ENCODE measurements at regions not wholly inside any gene's neighbourhood (a gene's known extent, or its start where the extent isn't known, plus 50 kb on each side); places are given as distances from the start of the nearest gene placed in this dataset.

DNA sequence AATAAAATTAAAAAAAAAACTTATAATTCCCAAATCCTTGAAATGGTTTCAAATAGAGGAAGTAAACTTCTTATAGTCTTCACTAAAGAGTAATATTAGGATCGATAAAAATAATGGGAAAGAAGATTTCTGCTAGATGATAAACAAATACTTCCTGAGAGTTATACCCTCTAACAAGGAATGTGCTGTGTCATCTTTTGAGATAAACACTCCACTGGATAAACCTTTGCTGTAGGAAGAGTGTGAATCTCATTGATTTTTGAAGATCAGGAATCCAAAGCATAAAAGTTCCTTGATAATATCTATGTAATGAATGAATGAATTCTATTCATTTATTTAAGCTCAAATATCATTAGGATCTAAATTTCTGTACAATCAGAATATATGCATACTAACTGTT is 161.0 kb upstream of the GBE1 start:
- H3K27me3 ChIP-seq (ENCODE audit: control insufficient read depth, insufficient read depth, low read length): no peaks in the 10 kb centered on the region
- no peaks in the 10 kb centered on the region for H3K4me1 ChIP-seq (ENCODE audit: control insufficient read depth, insufficient read depth, low read length)
- H3K36me3 ChIP-seq (ENCODE audit: control insufficient read depth, insufficient read depth, low read length): no peaks in the 10 kb centered on the region
- no CpG with 5 or more reads among the region's 1 CpG for WGBS (ENCODE audit: insufficient coverage, insufficient read length)
- no peak overlapping the region for H3K4me3 ChIP-seq (ENCODE audit: low read length)
- H3K27ac ChIP-seq (ENCODE audit: low read length): no peak overlapping the region
- no peaks in the 10 kb centered on the region for H3K9me3 ChIP-seq (ENCODE audit: control insufficient read depth, insufficient read depth, low read length)
- no peak for DNase-seq (ENCODE audit: low read depth, low spot score)

DNA sequence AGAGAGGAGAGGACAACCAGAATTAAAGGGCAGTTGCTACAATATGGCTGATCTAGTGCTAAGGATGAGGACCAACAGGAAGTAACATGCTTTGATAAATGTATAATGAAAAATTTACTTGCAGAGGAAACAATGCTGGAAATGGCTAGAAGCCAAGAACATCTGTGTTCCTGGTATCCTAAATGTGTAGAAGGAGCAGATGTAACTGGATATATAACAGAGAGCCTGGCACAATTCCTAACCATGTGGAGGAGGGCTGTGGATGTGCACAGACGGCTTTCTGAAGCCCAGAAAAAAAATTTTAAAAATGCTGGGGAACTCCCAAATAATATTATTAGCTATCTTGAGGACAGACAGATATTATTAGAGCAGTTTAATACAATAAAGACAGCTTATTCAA is 159.4 kb upstream of the GBE1 start:
- DNase-seq (ENCODE audit: low read depth, low spot score): no peak

DNA sequence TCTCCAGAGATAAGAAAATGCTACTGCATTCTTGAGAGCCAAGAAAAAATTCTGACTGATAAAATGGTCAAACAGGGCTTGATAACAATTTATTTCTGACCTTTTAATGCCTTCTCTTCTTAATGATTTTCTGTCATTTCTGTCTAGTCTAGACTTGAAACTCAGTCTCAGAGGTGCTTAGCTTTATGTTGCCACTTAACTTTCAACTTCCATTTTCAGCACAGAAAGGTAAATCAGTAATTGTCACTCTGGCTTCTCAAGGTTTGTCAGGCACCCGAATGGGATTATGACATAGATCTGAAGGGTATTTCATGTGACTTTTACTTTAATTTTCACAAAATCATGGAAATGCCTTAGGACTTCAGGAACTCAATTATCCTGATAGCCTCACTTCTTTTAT is 155.4 kb upstream of the GBE1 start:
- Histone ChIP-seq H3K4me1 (ENCODE audit: control insufficient read depth, insufficient read depth, low read length) (no peaks in the 10 kb centered on the region), H3K27me3 (ENCODE audit: control insufficient read depth, insufficient read depth, low read length) (no peaks in the 10 kb centered on the region), H3K9me3 (ENCODE audit: control insufficient read depth, insufficient read depth, low read length) (no peaks in the 10 kb centered on the region), H3K4me3 (ENCODE audit: low read length) (no peak overlapping the region), H3K27ac (ENCODE audit: low read length) (no peak overlapping the region), H3K36me3 (ENCODE audit: control insufficient read depth, insufficient read depth, low read length) (no peaks in the 10 kb centered on the region)
- DNase-seq (ENCODE audit: low read depth, low spot score): no peak
- no CpG with 5 or more reads among the region's 1 CpG for WGBS (ENCODE audit: insufficient coverage, insufficient read length)

More for the DNA sequence above, 159.4 kb upstream of the GBE1 start:
- H3K36me3 ChIP-seq (ENCODE audit: control insufficient read depth, insufficient read depth, low read length): no peaks in the 10 kb centered on the region
- no peaks in the 10 kb centered on the region for H3K4me1 ChIP-seq (ENCODE audit: control insufficient read depth, insufficient read depth, low read length)
- WGBS (ENCODE audit: insufficient coverage, insufficient read length): no CpG with 5 or more reads among the region's 1 CpG
- no peak overlapping the region for H3K27ac ChIP-seq (ENCODE audit: low read length)
- no peaks in the 10 kb centered on the region for H3K27me3 ChIP-seq (ENCODE audit: control insufficient read depth, insufficient read depth, low read length)
- H3K9me3 ChIP-seq (ENCODE audit: control insufficient read depth, insufficient read depth, low read length): no peaks in the 10 kb centered on the region
- no peak overlapping the region for H3K4me3 ChIP-seq (ENCODE audit: low read length)

DNA sequence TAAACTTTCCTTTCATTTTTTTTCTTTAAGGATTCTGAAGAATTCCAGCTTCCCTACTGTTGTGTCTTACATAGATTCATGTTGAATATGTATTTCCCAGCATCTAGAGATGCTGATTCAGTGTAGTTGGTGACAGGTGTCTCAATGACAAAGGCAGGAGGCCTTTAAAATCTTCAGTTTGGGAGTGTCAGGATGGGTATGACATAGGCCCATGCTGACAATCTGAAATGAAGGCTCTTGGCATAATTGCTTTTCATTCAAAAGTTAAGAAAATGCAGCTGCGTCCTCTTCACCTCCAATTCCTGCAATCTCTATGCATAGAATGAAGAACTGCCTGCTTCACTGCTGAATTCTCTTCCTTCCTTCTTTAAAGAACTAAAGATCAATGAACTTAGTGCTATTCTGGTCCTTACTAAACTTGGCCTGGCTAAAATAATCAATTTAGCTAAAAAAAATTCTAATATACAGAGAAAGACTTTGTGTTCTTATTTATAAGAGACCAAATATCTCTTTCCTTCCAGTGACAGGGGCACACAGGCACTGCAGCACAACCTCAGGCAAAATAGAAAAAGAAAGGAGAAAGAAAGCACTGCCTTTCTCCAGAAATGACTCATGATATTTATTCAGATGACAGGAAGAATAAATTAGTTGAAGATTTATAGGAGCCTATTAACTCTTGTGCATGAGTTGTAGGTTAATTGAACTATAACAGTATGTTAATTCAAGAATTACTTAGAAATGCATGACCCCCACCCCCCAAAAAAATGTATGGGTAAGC is 152.6 kb upstream of the GBE1 start:
- DNase-seq (ENCODE audit: low read depth, low spot score): no peak
- no peak overlapping the region for H3K4me3 ChIP-seq (ENCODE audit: low read length)
- no peaks in the 10 kb centered on the region for H3K27me3 ChIP-seq (ENCODE audit: control insufficient read depth, insufficient read depth, low read length)
- H3K27ac ChIP-seq (ENCODE audit: low read length): no peak overlapping the region
- no peaks in the 10 kb centered on the region for H3K4me1 ChIP-seq (ENCODE audit: control insufficient read depth, insufficient read depth, low read length)
- no peaks in the 10 kb centered on the region for H3K36me3 ChIP-seq (ENCODE audit: control insufficient read depth, insufficient read depth, low read length)
- no CpG with 5 or more reads among the region's 1 CpG for WGBS (ENCODE audit: insufficient coverage, insufficient read length)
- H3K9me3 ChIP-seq (ENCODE audit: control insufficient read depth, insufficient read depth, low read length): no peaks in the 10 kb centered on the region

DNA sequence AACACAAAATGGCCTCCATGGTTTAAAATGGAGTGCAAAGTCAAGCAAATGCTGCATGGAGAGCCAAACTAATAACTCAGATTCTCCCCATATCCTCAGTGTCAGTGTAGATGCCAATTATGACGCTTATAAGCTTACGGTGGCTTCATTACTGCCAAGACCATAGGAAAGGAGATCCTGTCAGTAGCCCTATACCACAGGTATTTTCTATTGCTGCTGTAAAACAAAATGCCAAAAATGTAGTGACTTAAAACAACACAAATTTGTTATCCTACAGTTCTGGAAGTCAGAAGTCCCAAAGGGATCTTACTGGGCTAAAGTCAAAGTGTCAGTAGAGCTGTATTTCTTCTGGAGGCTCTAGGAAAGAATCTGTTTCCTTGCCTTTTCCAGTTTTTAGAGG is 149.8 kb upstream of the GBE1 start:
- no peak overlapping the region for H3K4me3 ChIP-seq (ENCODE audit: low read length)
- no peaks in the 10 kb centered on the region for H3K27me3 ChIP-seq (ENCODE audit: control insufficient read depth, insufficient read depth, low read length)
- no peak overlapping the region for H3K27ac ChIP-seq (ENCODE audit: low read length)
- H3K9me3 ChIP-seq (ENCODE audit: control insufficient read depth, insufficient read depth, low read length): no peaks in the 10 kb centered on the region
- H3K4me1 ChIP-seq (ENCODE audit: control insufficient read depth, insufficient read depth, low read length): no peaks in the 10 kb centered on the region
- DNase-seq (ENCODE audit: low read depth, low spot score): no peak
- H3K36me3 ChIP-seq (ENCODE audit: control insufficient read depth, insufficient read depth, low read length): no peaks in the 10 kb centered on the region
- WGBS (ENCODE audit: insufficient coverage, insufficient read length): no CpG with 5 or more reads among the region's 2 CpGs

DNA sequence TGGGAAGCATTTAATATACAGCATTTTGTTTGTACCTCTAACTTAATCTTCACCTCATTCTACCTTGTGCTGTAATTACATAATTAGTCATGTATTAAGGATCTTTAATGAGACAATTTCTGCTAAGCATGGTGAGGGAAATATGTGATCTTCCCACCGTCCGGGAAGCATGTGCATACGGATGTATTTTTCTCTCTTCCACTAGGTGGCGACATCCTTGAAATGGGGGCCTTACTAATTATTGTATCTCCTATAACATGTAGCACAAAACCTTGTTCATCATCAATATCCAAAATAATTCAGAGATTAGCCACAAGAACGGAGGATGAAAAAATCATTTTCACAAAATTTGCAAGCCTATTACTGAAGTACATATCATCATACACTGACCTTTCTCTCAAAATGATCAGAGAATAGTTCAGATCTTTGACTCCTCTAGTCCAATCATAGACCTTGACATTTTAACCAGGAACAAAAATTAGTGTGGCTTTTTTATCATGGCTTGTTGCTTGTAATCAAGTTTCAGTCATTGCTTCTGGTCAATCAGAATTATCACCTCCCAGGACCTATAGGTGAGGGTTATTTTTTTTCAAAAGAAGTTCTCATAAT is 148.9 kb upstream of the GBE1 start:
- Histone ChIP-seq H3K36me3 (ENCODE audit: control insufficient read depth, insufficient read depth, low read length) (no peaks in the 10 kb centered on the region), H3K4me3 (ENCODE audit: low read length) (no peak overlapping the region), H3K4me1 (ENCODE audit: control insufficient read depth, insufficient read depth, low read length) (no peaks in the 10 kb centered on the region), H3K9me3 (ENCODE audit: control insufficient read depth, insufficient read depth, low read length) (no peaks in the 10 kb centered on the region), H3K27ac (ENCODE audit: low read length) (no peak overlapping the region), H3K27me3 (ENCODE audit: control insufficient read depth, insufficient read depth, low read length) (no peaks in the 10 kb centered on the region)
- no CpG with 5 or more reads among the region's 5 CpGs for WGBS (ENCODE audit: insufficient coverage, insufficient read length)
- no peak for DNase-seq (ENCODE audit: low read depth, low spot score)

DNA sequence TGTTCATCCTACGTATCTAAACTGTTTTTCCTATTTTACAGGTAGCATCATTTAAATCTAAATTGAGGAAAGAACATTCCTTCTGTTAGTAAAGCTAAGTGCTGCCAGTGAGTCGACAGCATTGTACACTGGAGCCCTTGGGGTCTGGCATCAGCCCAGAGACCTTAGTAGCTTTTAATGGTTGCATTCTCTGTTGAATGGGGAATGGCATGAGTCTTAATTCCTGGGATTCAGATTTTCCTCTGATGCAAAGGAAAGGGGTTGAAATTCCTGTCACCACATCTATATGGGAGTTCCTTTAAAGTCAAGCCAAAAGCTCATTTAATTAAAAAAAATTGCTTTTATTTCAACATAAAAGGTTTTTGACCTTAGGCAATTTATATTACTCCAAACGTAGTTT is 148.4 kb upstream of the GBE1 start:
- no CpG with 5 or more reads among the region's 3 CpGs for WGBS (ENCODE audit: insufficient coverage, insufficient read length)
- Histone ChIP-seq H3K27me3 (ENCODE audit: control insufficient read depth, insufficient read depth, low read length) (no peaks in the 10 kb centered on the region), H3K36me3 (ENCODE audit: control insufficient read depth, insufficient read depth, low read length) (no peaks in the 10 kb centered on the region), H3K4me3 (ENCODE audit: low read length) (no peak overlapping the region), H3K4me1 (ENCODE audit: control insufficient read depth, insufficient read depth, low read length) (no peaks in the 10 kb centered on the region), H3K27ac (ENCODE audit: low read length) (no peak overlapping the region), H3K9me3 (ENCODE audit: control insufficient read depth, insufficient read depth, low read length) (no peaks in the 10 kb centered on the region)
- DNase-seq (ENCODE audit: low read depth, low spot score): no peak

DNA sequence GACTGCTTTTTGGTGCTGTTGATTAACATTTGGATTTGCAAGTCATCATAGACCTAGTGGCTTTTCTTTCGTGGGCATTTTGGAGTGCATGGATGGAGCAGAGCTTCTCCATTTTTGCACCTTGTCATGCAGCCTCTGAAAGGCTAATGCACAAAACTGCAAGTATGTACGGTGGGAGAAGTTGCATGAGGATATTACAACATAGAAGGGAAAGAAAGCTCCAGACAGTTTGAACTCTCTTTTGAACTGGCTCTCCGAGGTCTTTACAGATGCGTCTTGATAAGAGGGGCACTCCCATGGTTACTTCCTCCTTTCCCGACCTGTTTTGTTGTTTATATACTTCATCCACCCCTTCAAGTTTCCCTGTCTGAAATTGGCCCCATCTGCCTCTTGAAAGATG is 147.1 kb upstream of the GBE1 start:
- no peak for DNase-seq (ENCODE audit: low read depth, low spot score)

DNA sequence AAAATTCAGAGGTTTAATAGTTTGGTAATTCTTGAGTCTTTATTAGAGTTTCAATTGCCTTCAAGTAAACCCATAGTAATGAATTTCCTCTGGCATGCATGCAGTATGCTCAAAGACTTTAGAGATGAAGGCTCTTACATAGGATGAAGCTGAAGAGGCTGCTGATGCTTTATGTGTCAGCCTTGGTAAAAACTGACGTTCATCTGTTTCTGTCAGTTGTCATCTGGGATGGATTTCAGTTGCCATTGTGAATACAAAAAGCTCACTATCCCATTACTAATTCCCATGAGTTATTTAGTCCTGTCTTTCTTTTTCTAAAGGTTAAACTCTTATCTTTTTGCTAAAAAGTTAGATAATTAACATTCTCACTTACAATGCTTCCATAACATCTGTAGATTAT is 136.9 kb upstream of the GBE1 start:
- Histone ChIP-seq H3K27me3 (ENCODE audit: control insufficient read depth, insufficient read depth, low read length) (no peaks in the 10 kb centered on the region), H3K27ac (ENCODE audit: low read length) (no peak overlapping the region), H3K4me3 (ENCODE audit: low read length) (no peak overlapping the region), H3K9me3 (ENCODE audit: control insufficient read depth, insufficient read depth, low read length) (no peaks in the 10 kb centered on the region), H3K4me1 (ENCODE audit: control insufficient read depth, insufficient read depth, low read length) (no peaks in the 10 kb centered on the region), H3K36me3 (ENCODE audit: control insufficient read depth, insufficient read depth, low read length) (no peaks in the 10 kb centered on the region)
- DNase-seq (ENCODE audit: low read depth, low spot score): no peak
- WGBS (ENCODE audit: insufficient coverage, insufficient read length): no CpG with 5 or more reads among the region's 1 CpG

More for the DNA sequence above, 147.1 kb upstream of the GBE1 start:
- Histone ChIP-seq H3K36me3 (ENCODE audit: control insufficient read depth, insufficient read depth, low read length) (no peaks in the 10 kb centered on the region), H3K4me1 (ENCODE audit: control insufficient read depth, insufficient read depth, low read length) (no peaks in the 10 kb centered on the region), H3K4me3 (ENCODE audit: low read length) (no peak overlapping the region), H3K27ac (ENCODE audit: low read length) (no peak overlapping the region), H3K9me3 (ENCODE audit: control insufficient read depth, insufficient read depth, low read length) (no peaks in the 10 kb centered on the region), H3K27me3 (ENCODE audit: control insufficient read depth, insufficient read depth, low read length) (no peaks in the 10 kb centered on the region)
- no CpG with 5 or more reads among the region's 5 CpGs for WGBS (ENCODE audit: insufficient coverage, insufficient read length)

DNA sequence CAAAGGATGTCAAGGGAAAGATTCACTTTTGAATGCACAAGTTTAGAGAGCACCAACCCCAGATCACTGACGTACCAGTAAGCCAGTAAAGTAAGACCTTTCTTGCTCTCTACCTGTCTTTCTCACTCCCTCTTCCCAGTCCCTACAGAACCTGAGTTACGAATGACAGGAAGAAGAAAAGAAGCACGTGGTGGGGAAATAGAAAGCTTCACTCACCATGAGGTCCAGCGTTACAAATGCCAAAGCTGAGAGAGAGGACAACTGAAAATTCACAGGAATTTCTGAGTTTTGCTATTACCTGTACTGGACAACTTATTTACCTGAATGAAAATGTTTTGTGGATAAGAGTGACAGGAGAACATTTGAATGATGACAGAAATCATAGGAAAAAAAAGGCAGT is 133.2 kb upstream of the GBE1 start:
- Histone ChIP-seq H3K27ac (ENCODE audit: low read length) (no peak overlapping the region), H3K9me3 (ENCODE audit: control insufficient read depth, insufficient read depth, low read length) (no peaks in the 10 kb centered on the region), H3K4me1 (ENCODE audit: control insufficient read depth, insufficient read depth, low read length) (no peaks in the 10 kb centered on the region), H3K27me3 (ENCODE audit: control insufficient read depth, insufficient read depth, low read length) (no peaks in the 10 kb centered on the region), H3K36me3 (ENCODE audit: control insufficient read depth, insufficient read depth, low read length) (no peaks in the 10 kb centered on the region), H3K4me3 (ENCODE audit: low read length) (no peak overlapping the region)
- no CpG with 5 or more reads among the region's 4 CpGs for WGBS (ENCODE audit: insufficient coverage, insufficient read length)
- DNase-seq (ENCODE audit: low read depth, low spot score): no peak
